HG03354 (cell line): ENCODE measurements at regions not wholly inside any gene's neighbourhood (a gene's known extent, or its start where the extent isn't known, plus 50 kb on each side); places are given as distances from the start of the nearest gene placed in this dataset.

Source experiments
- ATAC-seq: cut with Tn5 transposase; IDR thresholded peaks from one replicate; pipeline ENCODE4 v1.9.1; 2021; ENCODE audit warnings: mild to moderate bottlenecking; ENCODE audit not compliant: unreplicated experiment, poor library complexity, severe bottlenecking

- ATAC-seq = no peak
Observed at GRCh38 chr4:119682099-119682498, 53.5 kb upstream of the PDE5A start.

GRCh38 chr4:119679251-119679650 is 50.6 kb upstream of the PDE5A start:
- ATAC-seq = no peak

GRCh38 chr4:119678761-119679160 is 50.2 kb upstream of the PDE5A start:
- no peak for ATAC-seq
